Neuron (in vitro differentiated cells): ENCODE measurements at regions not wholly inside any gene's neighbourhood (a gene's known extent, or its start where the extent isn't known, plus 50 kb on each side); places are given as distances from the start of the nearest gene placed in this dataset.

ENCODE experiments used
- H2AFZ ChIP-seq: one replicate; pipeline ENCODE4 v1.6.1; 2013; ENCODE audit warnings: low read depth, mild to moderate bottlenecking, inconsistent platforms, low read length, moderate library complexity
- H3K27me3 ChIP-seq: one replicate; pipeline ENCODE4 v1.6.1; 2013; ENCODE audit warnings: low read length; ENCODE audit not compliant: insufficient read depth
- H3K36me3 ChIP-seq: one replicate; pipeline ENCODE4 v1.6.1; 2013; ENCODE audit warnings: low read length; ENCODE audit not compliant: insufficient read depth
- H3K4me1 ChIP-seq: one replicate; pipeline ENCODE4 v1.6.1; 2013; ENCODE audit warnings: low read length; ENCODE audit not compliant: insufficient read depth
- H3K4me3 ChIP-seq: 2 replicates; pipeline ENCODE4 v1.5.1; 2013; ENCODE audit warnings: mild to moderate bottlenecking, low read length, moderate library complexity
- H3K9me3 ChIP-seq: one replicate; pipeline ENCODE4 v1.6.1; 2013; ENCODE audit warnings: low read length

DNA sequence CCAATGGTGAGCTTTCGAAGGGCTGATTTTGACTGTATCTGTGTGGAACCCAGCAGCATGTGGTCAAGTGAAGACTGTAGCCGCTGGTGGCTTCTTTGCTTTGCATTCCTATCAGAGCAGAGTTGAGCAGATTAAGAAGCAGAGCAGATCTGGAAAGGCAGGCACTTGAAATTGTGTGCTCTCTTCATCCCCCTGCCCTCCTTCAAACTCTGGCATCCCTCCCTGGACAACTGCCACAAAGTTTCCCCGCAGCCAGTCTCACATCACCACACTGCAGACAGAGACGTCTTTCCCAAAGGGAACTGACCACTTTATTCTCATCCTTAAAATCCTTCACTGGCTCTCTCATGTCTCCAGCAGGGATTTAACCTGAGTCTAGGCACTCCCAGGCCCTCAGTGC, 237.1 kb upstream of the DYNLRB2 start:
- no peaks in the 10 kb centered on the region for H3K27me3 ChIP-seq
- H3K4me1 ChIP-seq = no peaks in the 10 kb centered on the region
- H3K4me3 ChIP-seq = no peak overlapping the region
- H2AFZ ChIP-seq = no peak overlapping the region
- no peaks in the 10 kb centered on the region for H3K36me3 ChIP-seq
- H3K9me3 ChIP-seq = no peaks in the 10 kb centered on the region

DNA sequence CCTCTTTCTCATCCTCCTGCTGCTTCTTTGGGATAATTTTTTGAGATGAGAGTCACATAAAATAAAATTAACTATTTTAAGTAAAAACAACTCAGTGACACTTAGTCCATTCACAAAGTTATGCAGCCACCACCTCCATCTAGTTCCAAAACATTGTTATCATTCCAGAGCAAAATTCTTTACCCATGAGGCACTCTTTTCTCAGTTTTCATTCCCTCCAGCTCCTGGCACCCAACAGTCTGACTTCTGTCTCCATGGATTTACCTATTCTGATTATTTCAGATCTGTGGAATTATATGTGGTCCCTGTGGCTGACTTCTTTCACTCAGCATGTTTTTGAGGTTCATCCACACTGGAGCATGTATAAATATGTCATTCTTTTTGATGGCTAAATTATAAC, 239.9 kb upstream of the DYNLRB2 start:
- no peaks in the 10 kb centered on the region for H3K36me3 ChIP-seq
- no peaks in the 10 kb centered on the region for H3K9me3 ChIP-seq
- H3K27me3 ChIP-seq = no peaks in the 10 kb centered on the region
- H3K4me3 ChIP-seq = no peak overlapping the region
- H2AFZ ChIP-seq = no peak overlapping the region
- no peaks in the 10 kb centered on the region for H3K4me1 ChIP-seq

DNA sequence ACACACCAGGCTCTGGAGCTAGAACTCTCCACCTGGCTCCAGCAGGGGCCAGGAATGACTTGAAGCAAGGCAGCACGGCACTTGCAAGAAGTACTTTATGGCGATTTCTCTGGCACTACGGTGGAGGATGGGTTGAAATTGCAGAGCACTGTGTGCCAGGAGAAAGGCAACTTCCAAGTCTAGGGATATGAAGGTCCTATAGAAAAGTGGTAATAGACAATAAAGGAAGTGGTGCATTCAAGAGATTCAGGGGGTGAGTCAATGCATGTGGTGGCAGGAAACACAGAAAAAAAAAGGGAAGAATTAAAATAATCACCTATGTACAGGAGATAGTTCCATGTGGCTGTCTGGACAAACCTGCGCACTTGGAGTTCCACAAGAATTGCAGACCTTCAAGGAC, 240.3 kb upstream of the DYNLRB2 start:
- H3K4me1 ChIP-seq = no peaks in the 10 kb centered on the region
- H3K9me3 ChIP-seq = no peaks in the 10 kb centered on the region
- no peaks in the 10 kb centered on the region for H3K27me3 ChIP-seq
- no peaks in the 10 kb centered on the region for H3K36me3 ChIP-seq
- no peak overlapping the region for H3K4me3 ChIP-seq
- no peak overlapping the region for H2AFZ ChIP-seq

DNA sequence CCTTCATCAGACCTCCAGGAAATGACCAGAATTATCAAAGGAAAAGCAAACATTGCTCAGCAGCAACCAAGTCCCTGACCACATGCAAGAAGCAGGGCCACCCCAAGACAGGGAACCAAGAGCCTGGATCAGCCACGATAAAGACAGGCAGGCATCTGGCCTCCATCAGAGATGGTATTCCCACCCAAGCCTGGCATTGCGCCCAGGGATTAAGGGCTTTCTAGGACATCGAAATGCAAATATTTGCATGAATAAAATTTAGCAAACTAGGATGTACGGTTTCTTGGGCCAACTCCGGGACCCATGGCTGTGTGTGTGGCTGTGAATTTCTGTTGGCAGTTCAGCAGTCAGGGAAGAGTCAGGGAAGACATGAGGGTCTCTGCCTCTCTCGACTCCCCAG, 241.4 kb upstream of the DYNLRB2 start:
- Histone ChIP-seq H3K4me3 (no peak overlapping the region), H2AFZ (no peak overlapping the region), H3K36me3 (no peaks in the 10 kb centered on the region), H3K27me3 (no peaks in the 10 kb centered on the region), H3K4me1 (no peaks in the 10 kb centered on the region), H3K9me3 (no peaks in the 10 kb centered on the region)

DNA sequence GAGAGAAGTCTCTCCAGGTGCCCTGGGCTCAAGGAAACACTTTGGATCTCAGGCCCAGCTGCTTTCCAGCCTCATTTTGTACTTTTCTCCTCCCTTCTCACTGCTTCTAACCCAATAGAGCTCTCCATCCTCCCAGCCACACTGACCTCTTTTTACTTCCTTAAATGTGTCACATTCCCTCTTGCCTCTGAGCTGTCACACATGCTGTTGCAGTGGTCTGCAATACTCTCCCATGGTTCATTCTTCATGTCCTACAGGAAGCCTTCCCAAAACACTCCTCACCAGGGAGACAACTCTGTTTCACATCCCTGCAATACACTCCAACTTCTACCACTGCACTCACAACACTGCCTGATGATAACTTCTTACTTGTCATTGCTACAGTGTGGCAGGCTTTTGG, 242.1 kb upstream of the DYNLRB2 start:
- H3K4me1 ChIP-seq = no peaks in the 10 kb centered on the region
- no peaks in the 10 kb centered on the region for H3K9me3 ChIP-seq
- no peaks in the 10 kb centered on the region for H3K27me3 ChIP-seq
- no peaks in the 10 kb centered on the region for H3K36me3 ChIP-seq
- no peak overlapping the region for H2AFZ ChIP-seq
- H3K4me3 ChIP-seq = no peak overlapping the region

DNA sequence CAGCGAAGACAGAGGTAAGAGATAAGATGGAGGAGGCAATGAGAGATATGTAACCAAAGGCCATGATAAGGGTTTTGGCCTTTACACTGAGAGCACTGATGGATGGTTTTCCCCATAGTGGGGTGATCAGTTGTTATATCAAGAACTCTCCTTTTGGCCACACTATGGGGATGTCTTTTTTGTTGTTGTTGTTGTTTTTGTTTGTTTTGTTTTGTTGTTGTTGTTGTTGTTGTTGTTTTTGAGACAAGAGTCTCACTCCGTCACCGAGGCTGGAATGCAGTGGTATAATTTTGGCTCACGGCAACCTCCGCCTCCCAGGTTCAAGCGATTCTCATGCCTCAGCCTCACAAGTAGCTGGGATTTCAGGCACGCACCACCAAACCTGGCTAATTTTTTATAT, 244.8 kb upstream of the DYNLRB2 start:
- H3K36me3 ChIP-seq = no peaks in the 10 kb centered on the region
- no peaks in the 10 kb centered on the region for H3K27me3 ChIP-seq
- H3K9me3 ChIP-seq = no peaks in the 10 kb centered on the region
- no peak overlapping the region for H3K4me3 ChIP-seq
- no peaks in the 10 kb centered on the region for H3K4me1 ChIP-seq
- no peak overlapping the region for H2AFZ ChIP-seq

DNA sequence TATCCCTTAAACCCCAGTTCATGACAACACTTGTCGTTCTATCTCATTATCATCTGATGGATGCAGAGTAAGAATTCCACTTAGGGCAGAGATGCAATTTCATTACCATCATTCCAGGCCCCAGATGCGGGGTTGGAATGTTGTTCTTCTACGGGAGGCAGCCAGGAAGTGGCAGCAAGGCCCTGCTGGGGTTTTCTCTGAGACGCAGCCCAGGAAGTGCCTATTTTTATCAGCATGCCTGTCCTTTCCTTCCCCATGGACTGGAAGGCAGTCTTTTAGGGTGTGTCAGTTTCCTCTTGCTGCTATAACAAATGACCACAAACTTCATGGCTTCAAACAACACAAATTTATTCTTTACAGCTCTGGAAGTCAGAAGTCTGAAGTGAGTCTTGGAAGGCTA, 246.6 kb upstream of the DYNLRB2 start:
- Histone ChIP-seq H3K4me1 (no peaks in the 10 kb centered on the region), H3K9me3 (no peaks in the 10 kb centered on the region), H3K27me3 (no peaks in the 10 kb centered on the region), H3K4me3 (no peak overlapping the region), H2AFZ (no peak overlapping the region), H3K36me3 (no peaks in the 10 kb centered on the region)

DNA sequence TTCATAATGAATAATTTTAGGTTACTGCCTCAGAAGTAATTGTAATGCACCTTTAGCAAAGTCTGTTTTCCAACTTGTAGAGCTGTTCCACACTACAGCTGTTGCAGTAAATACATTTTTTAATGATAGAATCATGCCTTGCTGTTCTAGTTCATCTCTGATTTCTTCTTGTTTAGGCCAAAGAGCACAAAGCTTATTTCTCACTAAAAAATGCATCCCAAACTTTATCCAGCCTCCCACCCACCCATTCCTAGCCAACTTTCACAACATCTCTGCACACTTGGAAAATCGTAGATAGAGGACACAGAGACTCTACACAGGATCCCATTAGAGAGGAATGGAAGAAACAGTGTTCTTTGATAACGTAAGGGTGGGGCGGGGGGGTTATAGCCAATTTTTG, 252.2 kb upstream of the DYNLRB2 start:
- Histone ChIP-seq H3K36me3 (no peaks in the 10 kb centered on the region), H3K4me3 (no peak overlapping the region), H2AFZ (no peak overlapping the region), H3K27me3 (no peaks in the 10 kb centered on the region), H3K4me1 (no peaks in the 10 kb centered on the region), H3K9me3 (no peaks in the 10 kb centered on the region)

DNA sequence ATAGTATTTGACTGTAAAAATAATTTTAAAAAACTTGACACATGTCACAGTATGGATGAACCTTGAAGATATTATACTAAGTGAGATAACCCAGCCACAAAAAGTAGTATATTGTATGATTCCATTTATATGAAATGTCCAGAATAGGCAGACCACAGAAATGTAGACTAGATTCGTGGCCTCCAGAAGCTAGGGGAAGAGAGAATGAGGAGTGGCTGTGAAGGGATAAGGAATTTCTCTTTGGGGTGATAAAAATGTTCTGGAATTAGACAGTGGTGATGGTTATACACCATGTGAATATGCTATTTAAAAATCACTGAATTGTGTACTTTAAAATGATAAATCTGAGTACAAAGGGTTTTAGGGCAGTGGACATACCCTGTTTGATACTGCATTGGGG, 253.1 kb upstream of the DYNLRB2 start:
- no peak overlapping the region for H3K4me3 ChIP-seq
- H3K27me3 ChIP-seq = no peaks in the 10 kb centered on the region
- H2AFZ ChIP-seq = no peak overlapping the region
- H3K4me1 ChIP-seq = no peaks in the 10 kb centered on the region
- no peaks in the 10 kb centered on the region for H3K9me3 ChIP-seq
- H3K36me3 ChIP-seq = no peaks in the 10 kb centered on the region

DNA sequence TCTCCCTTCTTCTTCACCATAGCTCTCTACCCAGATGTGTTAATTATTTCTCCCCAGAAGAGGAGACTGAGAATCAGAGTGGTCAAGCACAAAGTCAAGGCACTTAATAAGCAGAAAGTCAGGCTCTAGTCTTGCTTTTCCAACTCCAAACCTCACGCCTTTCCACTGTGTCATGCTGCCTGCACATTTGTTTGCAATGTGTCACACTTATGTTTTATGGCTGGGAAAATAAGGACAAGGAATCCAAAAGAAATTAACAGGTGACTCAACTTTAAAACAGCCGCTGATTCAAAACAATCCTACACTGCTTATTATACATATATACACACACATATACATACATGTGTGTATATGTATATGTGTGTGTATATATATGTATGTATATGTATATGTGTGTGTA, 255.7 kb upstream of the DYNLRB2 start:
- Histone ChIP-seq H3K4me3 (no peak overlapping the region), H3K4me1 (no peaks in the 10 kb centered on the region), H3K36me3 (no peaks in the 10 kb centered on the region), H3K27me3 (no peaks in the 10 kb centered on the region), H3K9me3 (no peaks in the 10 kb centered on the region), H2AFZ (no peak overlapping the region)

DNA sequence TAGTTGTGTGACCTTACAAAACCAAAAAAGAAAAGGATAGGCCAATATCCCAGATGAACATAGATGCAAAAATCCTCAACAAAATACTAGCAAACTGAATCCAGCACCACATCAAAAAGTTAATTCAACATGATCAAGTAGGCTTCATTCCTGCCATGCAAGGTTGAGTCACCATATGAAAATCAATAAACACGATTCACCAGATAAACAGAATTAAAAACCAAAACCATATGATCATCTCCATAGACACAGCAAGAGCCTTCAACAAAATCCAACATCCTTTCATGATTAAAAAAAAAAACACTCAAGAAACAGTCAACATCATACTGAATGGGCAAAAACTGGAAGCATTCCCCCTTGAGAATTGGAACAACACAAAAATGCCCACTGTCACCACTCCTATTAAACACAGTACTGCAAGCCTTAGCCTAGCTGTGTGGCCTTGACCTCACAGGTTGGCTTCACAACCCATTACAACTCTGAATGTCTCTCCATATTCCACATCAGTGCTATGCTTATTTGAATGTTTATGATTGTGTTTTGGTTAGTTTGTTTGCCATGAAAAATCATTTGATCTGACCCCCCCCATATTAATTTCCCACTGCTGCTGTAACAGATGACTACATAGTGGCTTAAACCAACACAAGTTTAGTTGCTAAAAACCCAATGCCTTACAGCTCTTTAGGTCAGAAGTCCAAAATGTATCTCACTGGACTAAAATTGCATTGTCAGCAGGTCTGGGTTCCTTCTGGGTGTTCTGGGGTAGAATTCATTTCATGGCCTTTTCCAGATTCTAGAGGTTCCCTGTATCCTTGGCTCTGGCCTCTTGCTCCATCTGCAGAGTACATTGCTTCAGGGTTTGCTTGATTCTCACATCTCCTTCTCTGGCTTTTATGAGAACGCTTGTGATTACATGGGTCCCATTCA, 257.1 kb upstream of the DYNLRB2 start:
- Histone ChIP-seq H3K4me1 (no peaks in the 10 kb centered on the region), H3K36me3 (no peaks in the 10 kb centered on the region), H2AFZ (no peak overlapping the region), H3K9me3 (no peaks in the 10 kb centered on the region), H3K4me3 (no peak overlapping the region), H3K27me3 (no peaks in the 10 kb centered on the region)

DNA sequence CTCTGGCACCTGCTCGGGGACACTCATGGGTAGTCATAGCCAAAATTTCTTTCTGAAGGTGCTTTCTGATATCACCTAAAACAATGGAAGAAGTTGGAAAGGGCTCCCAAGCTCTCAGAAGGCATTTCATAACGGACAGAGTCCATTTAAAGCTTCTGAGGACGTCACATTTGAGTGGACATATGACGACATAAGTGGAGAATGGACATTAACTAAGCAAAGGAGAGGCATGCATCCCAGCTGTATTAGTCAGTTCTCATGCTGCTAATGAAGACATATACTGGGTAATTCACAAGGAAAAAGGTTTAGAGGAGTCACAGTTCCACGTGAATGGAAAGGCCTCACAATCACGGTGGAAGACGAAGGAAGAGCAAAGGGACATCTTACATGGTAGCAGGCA, 260.2 kb upstream of the DYNLRB2 start:
- no peaks in the 10 kb centered on the region for H3K36me3 ChIP-seq
- no peaks in the 10 kb centered on the region for H3K4me1 ChIP-seq
- H2AFZ ChIP-seq = no peak overlapping the region
- H3K9me3 ChIP-seq = no peaks in the 10 kb centered on the region
- H3K4me3 ChIP-seq = no peak overlapping the region
- no peaks in the 10 kb centered on the region for H3K27me3 ChIP-seq

DNA sequence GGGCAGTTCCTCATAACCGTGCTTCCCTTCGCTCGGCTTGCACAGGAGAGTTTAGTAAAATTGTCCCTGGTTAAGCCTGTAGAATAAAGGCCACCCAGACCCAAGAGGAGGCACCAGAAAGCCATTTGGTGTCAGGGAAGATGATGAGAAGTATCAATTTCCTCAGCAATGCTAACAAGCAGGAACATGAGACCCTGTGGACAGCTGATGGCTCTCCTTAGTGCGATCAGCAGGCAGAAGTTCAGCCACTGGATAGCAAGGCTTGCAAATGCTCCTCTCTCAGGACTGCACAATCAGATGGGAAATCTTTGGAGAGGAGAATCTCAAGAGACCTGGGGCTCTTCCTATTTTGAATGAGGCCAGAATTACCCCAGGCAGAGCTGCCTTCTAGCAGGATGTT, 261.1 kb upstream of the DYNLRB2 start:
- Histone ChIP-seq H3K27me3 (no peaks in the 10 kb centered on the region), H3K36me3 (no peaks in the 10 kb centered on the region), H2AFZ (no peak overlapping the region), H3K4me1 (no peaks in the 10 kb centered on the region), H3K4me3 (no peak overlapping the region), H3K9me3 (no peaks in the 10 kb centered on the region)

DNA sequence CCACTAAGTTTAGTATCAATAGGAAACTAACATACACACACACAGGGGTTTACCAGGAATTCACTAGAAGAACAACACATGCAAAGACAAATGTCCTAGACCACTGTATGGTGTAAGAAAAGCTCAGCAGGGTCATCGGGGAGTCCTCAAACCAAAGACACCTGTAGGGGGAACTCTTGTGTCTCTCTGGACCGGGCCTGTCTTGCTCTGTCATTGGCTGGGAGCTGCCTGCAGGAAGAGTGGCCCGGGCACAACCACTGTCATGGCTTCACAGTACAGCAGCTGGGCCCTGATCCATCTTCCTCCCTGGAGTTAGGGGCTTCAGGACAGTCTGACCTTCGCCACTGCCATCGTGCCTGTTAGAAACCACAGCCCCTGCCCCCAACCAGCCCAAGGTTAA, 263.6 kb upstream of the DYNLRB2 start:
- Histone ChIP-seq H2AFZ (no peak overlapping the region), H3K4me1 (no peaks in the 10 kb centered on the region), H3K9me3 (no peaks in the 10 kb centered on the region), H3K27me3 (no peaks in the 10 kb centered on the region), H3K4me3 (no peak overlapping the region), H3K36me3 (no peaks in the 10 kb centered on the region)
